Stimulated activated CD8-positive, alpha-beta memory T cell treated with anti-CD3 and anti-CD28 coated beads, Interleukin-12 subunit alpha, Interleukin-12 subunit beta, amount 100 ng/mL, for 24 hours (primary cell): ENCODE measurements at regions not wholly inside any gene's neighbourhood (a gene's known extent, or its start where the extent isn't known, plus 50 kb on each side); places are given as distances from the start of the nearest gene placed in this dataset.

ENCODE experiments used
- DNase-seq: peaks from one replicate; pipeline ENCODE4 v3.0.0-alpha.2; 2020; ENCODE audit errors: extremely low read depth

- no peak for DNase-seq
Observed at GRCh38 chr21:35850029-35850428, 210.3 kb downstream of the SETD4 start.

DNA sequence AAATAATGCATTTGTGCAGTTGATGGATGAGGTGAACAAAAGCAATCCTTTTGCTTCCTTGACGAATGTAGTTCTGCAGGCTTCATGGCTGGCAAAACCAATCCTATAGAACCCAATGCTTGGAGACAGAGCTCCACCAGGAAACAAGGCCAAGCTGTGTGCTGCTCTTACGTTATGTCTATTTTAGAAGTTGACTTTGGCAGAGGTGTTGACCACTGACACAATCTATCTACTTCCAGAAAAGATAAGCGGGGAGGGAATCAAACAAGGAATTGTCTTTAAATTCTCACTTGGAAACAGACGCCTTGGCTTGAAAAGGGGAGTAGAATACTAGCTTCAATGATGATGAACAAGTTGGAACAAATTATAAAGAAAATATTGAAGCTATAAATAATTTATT is 211.2 kb downstream of the SETD4 start:
- DNase-seq: no peak

GRCh38 chr21:35843911-35844667 is 216.2 kb downstream of the SETD4 start:
- DNase-seq: no peak

- no peak for DNase-seq
Observed at GRCh38 chr21:35840949-35841348, 219.4 kb downstream of the SETD4 start.

GRCh38 chr21:35840197-35840799 is 220.0 kb downstream of the SETD4 start:
- peak; percentile 7 for DNase-seq

GRCh38 chr21:35838987-35839763 is 221.2 kb downstream of the SETD4 start:
- DNase-seq: no peak

DNA sequence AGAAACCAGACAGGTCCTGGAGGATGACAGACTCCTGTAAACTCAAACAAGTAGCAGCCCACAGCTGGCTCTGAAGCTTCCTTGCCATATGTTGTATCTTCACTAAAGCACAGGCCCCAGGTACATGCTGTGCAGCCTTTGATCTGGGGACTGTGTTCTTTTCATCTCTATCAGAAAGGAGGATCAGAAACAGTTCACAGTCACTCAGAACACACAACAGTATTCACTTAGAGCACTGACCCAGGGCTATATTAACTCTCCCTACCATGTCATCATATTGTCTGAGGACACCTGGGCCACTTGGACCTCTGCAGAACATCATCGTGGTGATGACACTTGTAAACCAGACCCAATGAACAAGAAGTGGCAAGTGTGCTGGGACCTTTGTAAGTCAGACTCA is 222.0 kb downstream of the SETD4 start:
- no peak for DNase-seq

DNA sequence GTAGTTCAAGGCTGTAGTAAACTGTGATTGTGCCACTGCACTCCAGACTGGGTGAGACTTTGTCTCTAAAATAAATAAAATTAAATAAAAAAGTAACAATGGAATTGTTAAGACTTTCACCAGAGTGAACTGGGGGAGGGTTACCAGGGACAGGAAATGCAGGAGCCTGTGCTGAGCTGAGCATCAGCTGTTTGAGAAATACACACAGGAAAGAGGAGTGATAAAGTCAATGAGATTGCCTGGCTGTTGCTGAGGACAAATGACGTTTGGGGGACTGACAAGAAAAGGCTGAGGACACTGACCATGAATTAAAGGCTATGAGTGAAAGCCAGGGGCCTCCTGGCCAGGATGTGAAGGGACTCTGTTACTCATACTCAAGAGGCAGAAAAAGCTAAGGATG is 226.3 kb downstream of the SETD4 start:
- DNase-seq: no peak

- DNase-seq: no peak
Observed at GRCh38 chr21:35833388-35833787, 226.9 kb downstream of the SETD4 start.

DNA sequence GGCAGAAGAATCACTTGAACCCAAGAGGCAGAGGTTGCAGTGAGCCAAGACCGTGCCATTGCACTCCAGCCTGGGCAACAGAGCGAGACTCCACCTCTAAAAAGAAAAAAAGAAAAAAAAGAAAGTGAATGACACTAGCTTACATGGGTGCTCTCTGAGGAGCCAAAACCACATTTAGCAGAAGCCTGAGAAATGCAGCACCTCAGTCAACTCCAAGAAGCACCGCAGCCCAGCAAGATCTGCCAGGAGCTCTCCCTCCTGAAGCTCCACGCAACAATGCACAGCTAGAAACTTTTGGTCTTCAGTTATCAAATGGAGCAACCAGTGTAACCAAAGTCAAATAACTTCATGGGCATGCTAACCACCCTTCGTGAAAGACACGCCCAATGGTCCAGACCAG is 229.1 kb downstream of the SETD4 start:
- no peak for DNase-seq

GRCh38 chr21:35829067-35829466 is 231.3 kb downstream of the SETD4 start:
- DNase-seq: no peak

DNA sequence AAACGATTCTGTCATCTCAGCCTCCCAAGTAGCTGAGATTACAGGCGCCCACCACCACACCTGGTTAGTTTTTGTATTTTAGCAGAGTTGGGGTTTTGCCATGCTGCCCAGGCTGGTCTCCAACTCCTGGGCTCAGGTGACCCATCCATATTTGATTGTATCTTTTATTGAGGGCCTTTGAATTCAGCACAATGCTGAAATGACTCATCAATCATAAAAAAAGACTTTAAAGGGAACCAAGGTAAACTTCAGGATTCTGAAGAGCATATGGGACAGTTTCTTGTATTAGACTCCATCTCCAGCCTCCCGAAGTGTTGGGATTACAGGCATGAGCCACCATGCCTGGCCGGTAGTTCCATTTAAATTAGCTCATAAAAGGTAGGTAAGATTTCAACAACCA is 232.2 kb downstream of the SETD4 start:
- no peak for DNase-seq

GRCh38 chr21:35827004-35827403 is 233.3 kb downstream of the SETD4 start:
- DNase-seq: no peak

DNA sequence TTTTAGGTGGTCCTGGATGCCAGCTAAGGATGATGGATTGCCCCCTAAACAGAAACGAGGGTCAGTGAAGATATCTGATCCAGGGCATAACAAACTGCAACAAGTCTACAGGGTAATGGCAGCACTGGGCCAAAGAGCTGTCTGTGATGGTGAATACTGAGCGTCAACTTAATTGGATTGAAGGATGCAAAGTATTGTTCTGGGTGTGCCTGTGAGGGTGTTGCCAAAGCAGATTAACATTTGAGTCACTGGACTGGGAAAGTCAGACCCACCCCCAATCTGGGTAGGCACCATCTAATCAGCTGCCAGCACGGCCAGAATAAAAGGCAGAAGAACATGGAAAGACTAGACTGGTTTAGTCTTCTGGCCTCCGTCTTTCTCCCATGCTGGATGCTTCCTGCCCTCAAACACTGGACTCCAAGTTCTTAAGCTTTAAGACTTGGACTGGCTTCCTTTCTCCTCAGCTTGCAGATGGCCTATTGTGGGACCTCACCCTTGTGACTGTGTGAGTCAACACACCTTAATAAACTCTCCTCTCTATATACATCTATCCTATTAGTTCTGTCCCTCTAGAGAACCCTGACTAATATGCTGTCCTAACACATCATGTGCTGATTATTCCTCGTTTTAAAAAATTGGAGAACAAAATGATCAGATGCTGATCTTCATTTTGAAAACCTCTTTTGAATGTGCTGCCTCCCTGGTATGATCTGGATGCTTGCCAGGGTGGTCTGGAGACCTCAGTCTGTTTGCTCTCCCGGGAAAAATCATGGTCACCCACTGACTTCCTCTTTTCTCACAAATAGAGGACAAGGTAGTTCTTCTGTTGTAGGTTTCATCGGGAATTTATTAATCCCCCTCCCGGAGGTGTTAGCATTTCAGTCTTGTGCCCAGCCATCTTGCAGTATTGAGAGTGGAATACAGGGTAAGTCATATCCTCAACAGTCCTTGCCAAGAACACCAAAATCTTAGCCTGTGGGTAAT is 234.7 kb downstream of the SETD4 start:
- no peak for DNase-seq

DNA sequence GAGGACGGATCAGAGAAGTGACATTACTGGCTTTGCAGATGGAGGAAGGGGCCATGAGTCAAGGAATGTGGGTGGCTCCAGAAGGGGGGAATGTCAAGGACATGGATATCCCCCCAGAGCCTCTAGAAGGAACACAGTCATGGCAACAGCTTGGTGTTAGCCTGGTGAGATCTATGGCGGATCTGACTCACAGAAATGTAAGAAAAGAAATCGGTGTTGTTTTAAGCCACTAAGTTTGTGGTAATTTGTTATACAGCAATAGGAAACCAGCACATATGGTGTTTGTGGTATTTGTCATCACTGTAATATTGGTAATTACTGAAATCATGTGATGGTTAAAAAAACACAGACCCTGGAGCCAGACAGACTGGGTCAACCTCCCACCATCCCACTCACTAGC is 236.2 kb downstream of the SETD4 start:
- no peak for DNase-seq

- no peak for DNase-seq
Observed at GRCh38 chr21:35819134-35819533, 241.2 kb downstream of the SETD4 start.

DNA sequence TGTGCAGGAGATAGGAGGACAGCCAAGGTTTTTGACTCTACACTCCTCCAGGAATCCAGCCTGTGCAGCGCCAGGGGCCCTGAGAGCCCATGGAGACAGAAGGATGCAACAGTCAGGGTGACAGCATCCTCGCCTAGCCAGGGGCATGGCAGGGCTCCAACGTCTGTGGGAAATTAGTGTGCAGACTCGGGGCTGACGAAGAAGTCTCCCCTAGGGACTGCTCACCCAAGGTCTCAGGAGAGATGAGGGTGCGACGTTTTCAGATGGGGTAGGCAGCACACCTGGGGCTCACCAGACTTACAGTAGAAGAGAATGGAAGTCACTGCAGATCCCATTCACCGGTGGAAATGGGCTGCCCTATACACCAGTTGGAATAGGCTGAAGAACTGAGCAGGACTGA is 241.7 kb downstream of the SETD4 start:
- no peak for DNase-seq

- DNase-seq: no peak
Observed at GRCh38 chr21:35814858-35815619, 245.3 kb downstream of the SETD4 start.

GRCh38 chr21:35812679-35813078 is 247.6 kb downstream of the SETD4 start:
- no peak for DNase-seq

GRCh38 chr21:35811191-35811806 is 249.0 kb downstream of the SETD4 start:
- no peak for DNase-seq
